Panc1 (cell line): ENCODE measurements at regions not wholly inside any gene's neighbourhood (a gene's known extent, or its start where the extent isn't known, plus 50 kb on each side); places are given as distances from the start of the nearest gene placed in this dataset.

Experiments
- ATAC-seq: fragments of 200-7000 bp; cut with Tn5 transposase; 2 replicates; pipeline ENCODE4 v1.9.1; 2020; ENCODE audit warnings: mild to moderate bottlenecking, moderate library complexity
- BruUV-seq: library from RNA; stranded (reverse); fragments of 400-500 nt; replicated peaks from 2 replicates; lab custom pipeline; 2021; lab: Mats Ljungman, UMichigan
- CTCF ChIA-PET: fragments of 300-600 bp; sonication (Branson Sonifier 250); formaldehyde crosslinking; loops from one replicate; lab custom pipeline; 2022; ENCODE audit warnings: antibody characterized with exemption; lab: Charles Lee
- POLR2A ChIA-PET: fragments of 300-600 bp; sonication (Branson Sonifier 250); formaldehyde crosslinking; loops from one replicate; lab custom pipeline; 2022; ENCODE audit warnings: antibody characterized with exemption; lab: Charles Lee
- DNase-seq: peaks from one replicate; pipeline ENCODE4 v3.0.0-alpha.2; 2010; ENCODE audit warnings: low read depth, low spot score
- H3K27ac ChIP-seq: 2 replicates; pipeline ENCODE4 v1.5.1; 2011; ENCODE audit warnings: mild to moderate bottlenecking, low read length, inconsistent platforms
- H3K27me3 ChIP-seq: fragments of 200-500 bp; sonication (Bioruptor generic); 2 replicates; pipeline ENCODE4 v1.6.0; 2014; ENCODE audit warnings: low read length, inconsistent platforms; ENCODE audit not compliant: control insufficient read depth, insufficient read depth
- H3K36me3 ChIP-seq: fragments of 200-500 bp; sonication (Bioruptor generic); 2 replicates; pipeline ENCODE4 v1.5.1; 2014; ENCODE audit warnings: inconsistent platforms, mild to moderate bottlenecking, low read length, moderate library complexity; ENCODE audit not compliant: control insufficient read depth, insufficient read depth
- H3K4me1 ChIP-seq: 2 replicates; pipeline ENCODE4 v1.5.1; 2011; ENCODE audit warnings: inconsistent platforms, mild to moderate bottlenecking, low read length, moderate library complexity; ENCODE audit not compliant: control insufficient read depth, insufficient read depth
- H3K4me3 ChIP-seq, 2 experiments: 2 replicates each; pipeline ENCODE4 v1.5.1; 2011 to 2012; ENCODE audit warnings: low read depth in 2 of 2, low read length in 2 of 2, mild to moderate bottlenecking in 2 of 2, inconsistent platforms in 1 of 2, moderate library complexity in 1 of 2
- H3K9me3 ChIP-seq: fragments of 200-500 bp; sonication (Bioruptor generic); 2 replicates; pipeline ENCODE4 v1.5.1; 2014; ENCODE audit warnings: low read depth, mild to moderate bottlenecking, inconsistent platforms, low read length, moderate library complexity; ENCODE audit not compliant: control insufficient read depth, insufficient read depth
- POLR2AphosphoS5 ChIP-seq: IDR thresholded peaks from 2 replicates; pipeline ENCODE4 v1.6.1; 2012; ENCODE audit warnings: mild to moderate bottlenecking, low read depth, low read length, moderate library complexity
- SIN3A ChIP-seq: IDR thresholded peaks from 2 replicates; pipeline ENCODE4 v1.6.1; 2012; ENCODE audit warnings: low read depth, mild to moderate bottlenecking, low read length, moderate library complexity, borderline replicate concordance; ENCODE audit not compliant: insufficient read depth
- TCF7L2 ChIP-seq: IDR thresholded peaks from 2 replicates; pipeline ENCODE4 v1.6.1; 2011; ENCODE audit warnings: mild to moderate bottlenecking, low read depth, low read length, inconsistent platforms
- in situ Hi-C: cut with HindIII; loops from 2 replicates; pipeline ENCODE4 v1.10.0; 2016; ENCODE audit warnings: low sequenced_read_pairs, low pct_unique_long_range_greater_than_20kb
- intact Hi-C: fragments of 100-400 bp; cut with micrococcal nuclease; formaldehyde crosslinking; loops from one replicate; pipeline ENCODE4 v1.10.0; 2022; ENCODE audit not compliant: unreplicated experiment
- TF ChIP-seq, protein P1 (sequence below): fragments of 450-650 bp; IDR thresholded peaks from 2 replicates; pipeline ENCODE4 v1.5.1; 2017; ENCODE audit warnings: mild to moderate bottlenecking
- TF ChIP-seq, protein P2 (sequence below), 2 experiments: IDR thresholded peaks; 2 replicates each; pipeline ENCODE4 v1.6.1; 2011 to 2012; ENCODE audit warnings: low read depth in 2 of 2, control low read depth in 1 of 2, low read length in 1 of 2, mild to moderate bottlenecking in 1 of 2, moderate library complexity in 1 of 2; ENCODE audit not compliant: insufficient read depth in 1 of 2

DNA sequence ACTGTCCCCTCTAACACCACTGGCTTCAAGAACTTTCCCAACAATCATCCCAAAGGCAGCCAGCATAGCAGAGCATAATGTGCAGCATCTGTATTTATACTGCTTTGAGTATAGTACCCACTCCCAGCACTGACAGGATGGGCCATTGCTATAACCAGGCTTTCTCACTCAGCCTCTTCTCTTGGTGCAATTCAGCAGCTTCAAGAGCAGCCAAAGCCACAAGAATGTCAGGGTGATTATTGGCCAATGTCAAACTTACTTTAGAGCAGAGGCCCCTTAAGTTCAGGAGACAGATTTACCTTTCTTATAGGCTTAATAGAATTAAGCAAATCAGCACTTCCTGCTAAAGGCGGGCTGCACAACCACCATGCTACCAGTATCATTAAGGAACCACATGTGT lies 232.4 kb upstream of the RSPO3 start:
- DNase-seq (no peak), ATAC-seq (no peak)
- no peaks in the 10 kb centered on the region for H3K4me1 ChIP-seq
- BruUV-seq: no TSS peak
- POLR2A ChIA-PET: no interaction called here
- no peak overlapping the region for H3K4me3 ChIP-seq
- intact Hi-C loops (no loop called here), in situ Hi-C loops (no loop called here)
- TF ChIP-seq, protein P1, sequence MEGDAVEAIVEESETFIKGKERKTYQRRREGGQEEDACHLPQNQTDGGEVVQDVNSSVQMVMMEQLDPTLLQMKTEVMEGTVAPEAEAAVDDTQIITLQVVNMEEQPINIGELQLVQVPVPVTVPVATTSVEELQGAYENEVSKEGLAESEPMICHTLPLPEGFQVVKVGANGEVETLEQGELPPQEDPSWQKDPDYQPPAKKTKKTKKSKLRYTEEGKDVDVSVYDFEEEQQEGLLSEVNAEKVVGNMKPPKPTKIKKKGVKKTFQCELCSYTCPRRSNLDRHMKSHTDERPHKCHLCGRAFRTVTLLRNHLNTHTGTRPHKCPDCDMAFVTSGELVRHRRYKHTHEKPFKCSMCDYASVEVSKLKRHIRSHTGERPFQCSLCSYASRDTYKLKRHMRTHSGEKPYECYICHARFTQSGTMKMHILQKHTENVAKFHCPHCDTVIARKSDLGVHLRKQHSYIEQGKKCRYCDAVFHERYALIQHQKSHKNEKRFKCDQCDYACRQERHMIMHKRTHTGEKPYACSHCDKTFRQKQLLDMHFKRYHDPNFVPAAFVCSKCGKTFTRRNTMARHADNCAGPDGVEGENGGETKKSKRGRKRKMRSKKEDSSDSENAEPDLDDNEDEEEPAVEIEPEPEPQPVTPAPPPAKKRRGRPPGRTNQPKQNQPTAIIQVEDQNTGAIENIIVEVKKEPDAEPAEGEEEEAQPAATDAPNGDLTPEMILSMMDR: no peak
- TF ChIP-seq SIN3A (no peak), POLR2AphosphoS5 (no peak), TCF7L2 (no peak)
- TF ChIP-seq, protein P2, sequence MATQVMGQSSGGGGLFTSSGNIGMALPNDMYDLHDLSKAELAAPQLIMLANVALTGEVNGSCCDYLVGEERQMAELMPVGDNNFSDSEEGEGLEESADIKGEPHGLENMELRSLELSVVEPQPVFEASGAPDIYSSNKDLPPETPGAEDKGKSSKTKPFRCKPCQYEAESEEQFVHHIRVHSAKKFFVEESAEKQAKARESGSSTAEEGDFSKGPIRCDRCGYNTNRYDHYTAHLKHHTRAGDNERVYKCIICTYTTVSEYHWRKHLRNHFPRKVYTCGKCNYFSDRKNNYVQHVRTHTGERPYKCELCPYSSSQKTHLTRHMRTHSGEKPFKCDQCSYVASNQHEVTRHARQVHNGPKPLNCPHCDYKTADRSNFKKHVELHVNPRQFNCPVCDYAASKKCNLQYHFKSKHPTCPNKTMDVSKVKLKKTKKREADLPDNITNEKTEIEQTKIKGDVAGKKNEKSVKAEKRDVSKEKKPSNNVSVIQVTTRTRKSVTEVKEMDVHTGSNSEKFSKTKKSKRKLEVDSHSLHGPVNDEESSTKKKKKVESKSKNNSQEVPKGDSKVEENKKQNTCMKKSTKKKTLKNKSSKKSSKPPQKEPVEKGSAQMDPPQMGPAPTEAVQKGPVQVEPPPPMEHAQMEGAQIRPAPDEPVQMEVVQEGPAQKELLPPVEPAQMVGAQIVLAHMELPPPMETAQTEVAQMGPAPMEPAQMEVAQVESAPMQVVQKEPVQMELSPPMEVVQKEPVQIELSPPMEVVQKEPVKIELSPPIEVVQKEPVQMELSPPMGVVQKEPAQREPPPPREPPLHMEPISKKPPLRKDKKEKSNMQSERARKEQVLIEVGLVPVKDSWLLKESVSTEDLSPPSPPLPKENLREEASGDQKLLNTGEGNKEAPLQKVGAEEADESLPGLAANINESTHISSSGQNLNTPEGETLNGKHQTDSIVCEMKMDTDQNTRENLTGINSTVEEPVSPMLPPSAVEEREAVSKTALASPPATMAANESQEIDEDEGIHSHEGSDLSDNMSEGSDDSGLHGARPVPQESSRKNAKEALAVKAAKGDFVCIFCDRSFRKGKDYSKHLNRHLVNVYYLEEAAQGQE (IDR thresholded peaks at IDR 0.05; ENCODE audit: insufficient read depth in 1 of 2, low read depth in 2 of 2, low read length in 1 of 2): no peak
- no peaks in the 10 kb centered on the region; the same call in 1 of the 2 replicates for H3K36me3 ChIP-seq
- CTCF ChIA-PET: no interaction called here
- no peak overlapping the region for H3K27ac ChIP-seq
- H3K9me3 ChIP-seq: no peaks in the 10 kb centered on the region
- no peaks in the 10 kb centered on the region for H3K27me3 ChIP-seq

DNA sequence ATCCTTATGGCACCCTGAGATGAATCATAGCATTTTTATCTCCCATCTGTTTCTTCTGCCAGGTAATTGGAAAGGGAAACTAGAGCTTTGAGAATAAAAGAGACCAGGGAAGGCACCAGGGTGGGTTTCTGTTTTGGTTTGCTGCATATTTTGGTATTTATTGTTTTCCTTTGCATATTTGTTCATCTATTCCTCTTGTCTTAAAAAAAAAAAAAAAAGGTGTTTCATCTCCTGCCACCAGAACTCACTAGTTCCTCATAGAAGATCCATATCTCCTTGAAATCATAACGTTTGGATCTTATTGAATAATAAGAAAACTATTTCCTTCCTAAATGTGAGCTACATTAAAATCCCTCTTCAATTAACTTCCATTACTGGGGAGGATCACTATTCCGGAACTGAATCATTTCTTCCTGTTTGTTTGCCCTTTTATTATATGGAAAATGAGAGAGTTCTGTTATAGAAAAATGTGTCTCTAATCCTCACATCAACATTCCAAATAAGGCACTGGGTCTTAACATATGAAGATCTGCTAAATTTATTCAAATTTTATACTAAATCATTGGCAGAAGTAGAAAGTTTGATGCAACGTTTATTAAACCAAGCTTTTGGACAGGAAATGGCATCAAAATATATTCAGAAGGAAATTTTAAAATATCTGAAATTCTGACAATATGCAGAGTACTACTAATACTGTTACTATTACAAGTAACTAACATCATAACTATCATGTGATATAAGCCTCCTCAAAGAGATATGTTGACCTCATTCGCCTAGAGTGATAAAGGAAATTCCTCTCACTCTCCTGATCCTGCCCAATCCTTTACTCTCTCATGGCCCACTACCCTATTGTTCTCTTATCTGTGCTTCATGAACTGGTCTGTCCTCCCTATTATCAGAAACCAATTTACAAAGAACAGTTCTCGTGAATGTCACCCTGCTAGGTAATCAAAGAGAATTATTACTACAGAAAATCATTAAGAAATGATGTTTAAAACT lies 229.4 kb upstream of the RSPO3 start:
- intact Hi-C loops (no loop called here), in situ Hi-C loops (no loop called here)
- no peaks in the 10 kb centered on the region for H3K27me3 ChIP-seq
- no peaks in the 10 kb centered on the region for H3K36me3 ChIP-seq
- H3K27ac ChIP-seq: no peak overlapping the region
- H3K9me3 ChIP-seq: no peaks in the 10 kb centered on the region
- H3K4me1 ChIP-seq: no peaks in the 10 kb centered on the region
- DNase-seq: no peak
- no peak for ATAC-seq
- ChIA-PET POLR2A (no interaction called here), CTCF (interaction anchor here (0.6 to 0.7 kb wide), 3 partner anchors 41 to 618 kb away, joined by 5 to 9 read pairs (median 8); no protein-coding TSS in a partner anchor)
- no peak overlapping the region for H3K4me3 ChIP-seq
- TF ChIP-seq, protein P2 (IDR thresholded peaks at IDR 0.05; ENCODE audit: insufficient read depth in 1 of 2, low read depth in 2 of 2, low read length in 1 of 2): no peak
- BruUV-seq: no TSS peak
